ENCODE measurements at regions not wholly inside any gene's neighbourhood (a gene's known extent, or its start where the extent isn't known, plus 50 kb on each side); places are given as distances from the start of the nearest gene placed in this dataset.
A peak's percentile ranks its signal among the peaks of the same experiment; 100 is the strongest.
"Not testable (repeated sequence)": the region's sequence is repeated elsewhere in the genome, so short reads cannot be mapped to it uniquely, and the experiment has no call there.

- no peak for DNase-seq (ENCODE audit: low read depth, low spot score)
- in situ Hi-C loops (cut with HindIII; ENCODE audit: low pct_unique_long_range_greater_than_20kb, low sequenced_read_pairs): no loop called here
Observed at GRCh38 chr1:55520861-55521260, 305.7 kb upstream of the USP24 start.

GRCh38 chr1:55519937-55520683 is 304.9 kb upstream of the USP24 start:
- DNase-seq (ENCODE audit: low read depth, low spot score): no peak

DNA sequence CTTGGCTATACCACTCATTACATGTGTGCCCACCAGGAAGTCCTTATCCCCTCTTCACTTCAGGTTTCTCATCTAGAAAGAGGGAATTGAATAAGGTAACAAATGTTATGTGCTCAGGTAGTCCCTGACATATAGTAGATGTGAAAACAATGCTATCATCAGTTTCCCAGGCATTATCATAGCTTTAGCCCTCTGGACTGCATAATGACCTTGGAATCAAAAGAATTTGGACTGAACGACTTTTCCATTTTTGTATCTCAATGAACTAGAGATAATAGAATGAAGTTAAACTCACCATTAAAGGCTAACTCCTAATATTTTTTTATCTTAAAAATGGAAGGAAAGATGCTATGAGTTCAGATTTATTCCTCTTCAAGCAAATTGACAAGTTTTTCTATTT is 304.1 kb upstream of the USP24 start:
- no peak for DNase-seq (ENCODE audit: low read depth, low spot score)
- in situ Hi-C loops (cut with HindIII; ENCODE audit: low pct_unique_long_range_greater_than_20kb, low sequenced_read_pairs): no loop called here

More at GRCh38 chr1:55519937-55520683, 304.9 kb upstream of the USP24 start:
- in situ Hi-C loops (cut with HindIII; ENCODE audit: low pct_unique_long_range_greater_than_20kb, low sequenced_read_pairs): no loop called here

GRCh38 chr1:55517036-55517435 is 301.9 kb upstream of the USP24 start:
- in situ Hi-C loops (cut with HindIII; ENCODE audit: low pct_unique_long_range_greater_than_20kb, low sequenced_read_pairs): no loop called here

GRCh38 chr1:55514571-55514970 is 299.4 kb upstream of the USP24 start:
- DNase-seq (ENCODE audit: low read depth, low spot score); in situ Hi-C loops (cut with HindIII; ENCODE audit: low pct_unique_long_range_greater_than_20kb, low sequenced_read_pairs): not testable (repeated sequence)

More at GRCh38 chr1:55517036-55517435, 301.9 kb upstream of the USP24 start:
- no peak for DNase-seq (ENCODE audit: low read depth, low spot score)

GRCh38 chr1:55512466-55512865 is 297.3 kb upstream of the USP24 start:
- in situ Hi-C loops (cut with HindIII; ENCODE audit: low pct_unique_long_range_greater_than_20kb, low sequenced_read_pairs): no loop called here

DNA sequence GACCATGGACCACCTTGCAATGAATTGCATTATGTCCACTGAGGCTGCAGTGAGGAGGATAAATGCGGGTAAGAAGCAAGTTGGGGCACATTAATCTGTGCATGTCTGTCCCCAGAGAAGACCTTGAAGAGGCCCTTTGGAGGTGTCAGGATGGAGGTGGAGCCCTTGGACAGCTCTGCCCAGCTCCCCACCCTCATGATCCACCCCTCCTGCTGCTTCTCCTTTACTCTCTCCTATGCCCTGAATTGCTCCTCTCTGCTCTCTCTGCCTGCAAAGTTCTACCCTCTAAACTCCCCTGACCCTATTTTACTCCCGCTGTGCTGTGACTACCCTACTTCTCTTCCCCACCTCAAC is 292.4 kb upstream of the USP24 start:
- in situ Hi-C loops (cut with HindIII; ENCODE audit: low pct_unique_long_range_greater_than_20kb, low sequenced_read_pairs): no loop called here

More at GRCh38 chr1:55512466-55512865, 297.3 kb upstream of the USP24 start:
- no peak for DNase-seq (ENCODE audit: low read depth, low spot score)

GRCh38 chr1:55506740-55507577 is 291.8 kb upstream of the USP24 start:
- peak; percentile 53 for DNase-seq (ENCODE audit: low read depth, low spot score)
- in situ Hi-C loops (cut with HindIII; ENCODE audit: low pct_unique_long_range_greater_than_20kb, low sequenced_read_pairs): no loop called here

More for the DNA sequence above, 292.4 kb upstream of the USP24 start:
- DNase-seq (ENCODE audit: low read depth, low spot score): no peak

GRCh38 chr1:55505326-55505725 is 290.2 kb upstream of the USP24 start:
- in situ Hi-C loops (cut with HindIII; ENCODE audit: low pct_unique_long_range_greater_than_20kb, low sequenced_read_pairs): no loop called here
- DNase-seq (ENCODE audit: low read depth, low spot score): no peak

GRCh38 chr1:55504306-55504731 is 289.2 kb upstream of the USP24 start:
- DNase-seq (ENCODE audit: low read depth, low spot score): no peak
- in situ Hi-C loops (cut with HindIII; ENCODE audit: low pct_unique_long_range_greater_than_20kb, low sequenced_read_pairs): no loop called here

DNA sequence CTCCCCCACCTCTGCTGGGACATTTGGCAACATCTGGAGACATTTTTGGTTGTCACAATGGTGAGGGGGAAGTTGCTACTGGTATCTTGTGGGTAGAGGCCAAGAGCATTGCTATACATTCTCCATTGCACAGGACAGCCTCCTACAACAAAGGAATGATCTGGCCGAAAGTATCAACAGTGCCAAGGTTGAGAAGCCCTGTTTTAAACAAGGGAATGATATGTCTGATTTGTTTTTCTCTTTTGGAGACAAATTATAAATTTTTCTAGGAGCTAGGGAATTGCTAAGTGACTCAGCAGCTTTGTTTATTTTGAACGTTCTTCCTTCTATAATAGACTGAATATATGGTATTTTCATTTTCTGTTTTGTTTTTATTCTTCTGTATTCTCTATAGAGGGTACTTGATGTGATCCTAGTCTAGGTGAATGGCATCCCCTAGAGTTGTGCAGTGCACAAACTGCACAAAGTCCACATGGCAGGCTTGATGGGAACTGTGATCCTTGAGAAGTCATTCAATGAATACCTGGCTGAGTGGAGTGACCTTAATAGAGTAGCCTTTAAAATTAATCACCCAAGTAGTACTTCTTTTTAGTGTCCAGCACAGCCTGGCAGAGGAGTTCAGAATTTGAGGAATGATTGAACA is 288.6 kb upstream of the USP24 start:
- in situ Hi-C loops (cut with HindIII; ENCODE audit: low pct_unique_long_range_greater_than_20kb, low sequenced_read_pairs): no loop called here
- no peak for DNase-seq (ENCODE audit: low read depth, low spot score)

- no peak for DNase-seq (ENCODE audit: low read depth, low spot score)
- in situ Hi-C loops (cut with HindIII; ENCODE audit: low pct_unique_long_range_greater_than_20kb, low sequenced_read_pairs): no loop called here
Observed at GRCh38 chr1:55500601-55501000, 285.4 kb upstream of the USP24 start.

- DNase-seq (ENCODE audit: low read depth, low spot score): no peak
- in situ Hi-C loops (cut with HindIII; ENCODE audit: low pct_unique_long_range_greater_than_20kb, low sequenced_read_pairs): no loop called here
Observed at GRCh38 chr1:55490547-55490946, 275.4 kb upstream of the USP24 start.

DNA sequence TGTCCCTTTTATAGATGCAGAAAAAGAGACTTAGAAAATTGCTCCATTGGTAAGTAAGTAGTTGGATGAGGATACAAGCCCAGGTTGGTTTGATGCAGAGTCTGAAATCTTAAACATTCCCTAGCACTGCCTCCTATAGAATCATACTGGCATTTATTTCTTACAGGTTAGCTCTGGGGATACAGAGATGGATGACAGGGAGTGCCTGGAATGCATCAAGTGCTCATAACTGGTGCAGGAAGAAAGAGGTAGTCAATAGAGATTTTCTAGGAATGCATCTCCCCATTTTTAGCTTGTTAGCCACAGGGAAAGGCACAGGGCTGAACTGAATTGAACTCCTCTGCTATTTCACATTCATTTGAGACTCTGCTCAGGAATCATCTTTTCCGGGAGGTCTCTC is 269.0 kb upstream of the USP24 start:
- in situ Hi-C loops (cut with HindIII; ENCODE audit: low pct_unique_long_range_greater_than_20kb, low sequenced_read_pairs): no loop called here
- DNase-seq (ENCODE audit: low read depth, low spot score): no peak

DNA sequence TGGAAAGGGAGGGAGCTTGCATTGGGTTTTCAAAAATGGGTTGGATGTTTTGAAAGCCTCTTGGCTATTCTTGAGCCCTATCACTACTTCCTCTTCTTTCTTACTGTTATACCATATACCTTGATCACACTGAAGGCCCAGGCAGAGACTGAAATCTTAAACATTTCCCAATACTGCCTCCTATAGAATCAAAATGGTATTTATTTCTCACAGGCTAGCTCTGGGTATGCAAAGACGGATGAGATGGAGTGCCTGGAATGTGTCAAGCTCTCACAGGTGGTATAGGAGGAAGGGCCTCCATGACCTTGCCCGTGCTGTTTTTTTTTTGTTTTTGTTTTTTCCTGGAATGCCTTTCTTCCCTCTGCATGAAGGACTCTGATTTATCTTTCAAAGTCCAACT is 268.4 kb upstream of the USP24 start:
- DNase-seq (ENCODE audit: low read depth, low spot score): peak; percentile 35
- in situ Hi-C loops (cut with HindIII; ENCODE audit: low pct_unique_long_range_greater_than_20kb, low sequenced_read_pairs): no loop called here

DNA sequence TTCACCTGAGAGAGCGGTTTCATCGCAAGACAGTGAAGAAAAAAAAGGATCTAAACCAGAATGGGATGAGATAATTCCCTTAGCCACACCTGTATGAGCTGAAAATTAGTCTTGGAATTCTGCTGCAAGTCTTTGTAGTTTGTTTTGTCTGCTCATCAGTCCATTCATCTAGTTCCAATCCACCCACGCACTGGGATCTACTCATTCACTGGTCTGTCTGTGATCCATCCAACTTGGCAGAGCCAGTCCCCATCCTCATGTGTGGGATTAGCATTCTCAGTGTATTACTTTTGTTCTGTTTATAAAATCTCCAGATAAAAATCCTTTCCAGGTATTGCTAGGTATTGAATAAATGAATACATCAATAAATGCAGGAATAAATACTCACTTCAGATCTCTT is 266.5 kb upstream of the USP24 start:
- in situ Hi-C loops (cut with HindIII; ENCODE audit: low pct_unique_long_range_greater_than_20kb, low sequenced_read_pairs): no loop called here

DNA sequence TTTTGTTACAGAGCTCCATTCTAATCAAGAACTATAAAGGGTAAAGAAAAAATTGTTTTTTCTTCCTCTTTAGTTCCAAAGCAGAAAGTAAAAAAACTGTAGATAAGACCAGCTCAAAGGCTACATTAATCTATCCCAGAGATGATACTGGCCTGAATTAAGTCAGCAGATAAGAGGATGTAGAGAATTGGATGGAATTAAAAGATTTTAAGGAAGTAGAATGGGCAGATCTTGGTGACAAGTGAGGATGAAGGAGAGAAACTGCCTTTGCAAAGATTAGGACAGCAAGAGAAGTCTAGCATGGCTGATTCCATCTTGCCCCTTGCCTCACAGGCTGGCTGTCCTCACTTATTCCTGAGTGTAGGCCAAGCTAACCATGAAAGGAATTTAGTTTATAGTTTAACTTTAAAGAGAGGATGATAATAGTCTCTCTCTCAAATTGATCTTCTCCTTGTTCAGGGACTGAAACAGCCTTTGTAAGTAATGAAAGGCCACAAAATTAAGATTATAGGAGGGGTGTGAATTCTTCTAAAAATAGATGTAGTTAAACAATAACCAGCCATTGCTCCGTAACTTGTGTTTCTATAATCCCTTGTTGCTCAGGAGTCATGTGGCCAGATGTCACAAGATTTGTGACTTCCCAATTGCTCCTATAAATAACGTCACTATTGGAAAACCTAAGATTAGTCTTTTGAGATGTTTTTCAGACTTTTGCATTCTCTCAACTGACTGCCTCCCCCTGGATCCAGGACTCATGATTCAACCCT is 265.0 kb upstream of the USP24 start:
- in situ Hi-C loops (cut with HindIII; ENCODE audit: low pct_unique_long_range_greater_than_20kb, low sequenced_read_pairs): no loop called here
- peak; percentile 1 for DNase-seq (ENCODE audit: low read depth, low spot score)

More for the DNA sequence above, 266.5 kb upstream of the USP24 start:
- DNase-seq (ENCODE audit: low read depth, low spot score): no peak

GRCh38 chr1:55478742-55479141 is 263.6 kb upstream of the USP24 start:
- in situ Hi-C loops (cut with HindIII; ENCODE audit: low pct_unique_long_range_greater_than_20kb, low sequenced_read_pairs): no loop called here
- peak; percentile 53 for DNase-seq (ENCODE audit: low read depth, low spot score)

Measured in SK-MEL-5 (cell line).